ENCODE measurements at regions not wholly inside any gene's neighbourhood (a gene's known extent, or its start where the extent isn't known, plus 50 kb on each side); places are given as distances from the start of the nearest gene placed in this dataset.

DNA sequence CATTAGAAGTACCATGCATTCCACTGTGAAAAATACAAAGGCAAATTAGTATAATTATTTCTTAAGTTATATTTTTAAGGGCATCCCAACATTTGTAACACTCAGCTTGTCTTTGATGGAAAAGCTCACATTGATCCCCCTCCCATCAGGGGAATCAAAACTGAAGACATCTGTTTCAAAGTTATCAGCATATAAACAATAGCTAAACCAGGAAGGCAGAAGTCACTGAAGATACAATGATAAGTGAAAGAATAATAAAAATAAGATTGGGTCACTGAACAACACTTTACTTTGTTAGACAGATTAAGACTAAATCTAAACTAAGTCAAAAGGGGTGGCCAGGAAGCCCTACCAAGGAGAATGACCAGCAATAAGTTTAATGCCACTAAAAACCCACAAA is 801.9 kb upstream of the ACO1 start:
- DNase-seq: no peak
- no peak overlapping the region for H3K4me3 ChIP-seq
- no peaks in the 10 kb centered on the region for H3K9me3 ChIP-seq
- TF ChIP-seq, protein P1, sequence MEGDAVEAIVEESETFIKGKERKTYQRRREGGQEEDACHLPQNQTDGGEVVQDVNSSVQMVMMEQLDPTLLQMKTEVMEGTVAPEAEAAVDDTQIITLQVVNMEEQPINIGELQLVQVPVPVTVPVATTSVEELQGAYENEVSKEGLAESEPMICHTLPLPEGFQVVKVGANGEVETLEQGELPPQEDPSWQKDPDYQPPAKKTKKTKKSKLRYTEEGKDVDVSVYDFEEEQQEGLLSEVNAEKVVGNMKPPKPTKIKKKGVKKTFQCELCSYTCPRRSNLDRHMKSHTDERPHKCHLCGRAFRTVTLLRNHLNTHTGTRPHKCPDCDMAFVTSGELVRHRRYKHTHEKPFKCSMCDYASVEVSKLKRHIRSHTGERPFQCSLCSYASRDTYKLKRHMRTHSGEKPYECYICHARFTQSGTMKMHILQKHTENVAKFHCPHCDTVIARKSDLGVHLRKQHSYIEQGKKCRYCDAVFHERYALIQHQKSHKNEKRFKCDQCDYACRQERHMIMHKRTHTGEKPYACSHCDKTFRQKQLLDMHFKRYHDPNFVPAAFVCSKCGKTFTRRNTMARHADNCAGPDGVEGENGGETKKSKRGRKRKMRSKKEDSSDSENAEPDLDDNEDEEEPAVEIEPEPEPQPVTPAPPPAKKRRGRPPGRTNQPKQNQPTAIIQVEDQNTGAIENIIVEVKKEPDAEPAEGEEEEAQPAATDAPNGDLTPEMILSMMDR (IDR thresholded peaks at IDR 0.05): no peak
- no peak for TF ChIP-seq POLR2A (IDR thresholded peaks at IDR 0.05)
- H3K27ac ChIP-seq: no peak overlapping the region
- no peaks in the 10 kb centered on the region for H3K4me1 ChIP-seq
- intact Hi-C loops (cut with DNase I): no loop called here
- H3K36me3 ChIP-seq: no peaks in the 10 kb centered on the region
- no peaks in the 10 kb centered on the region for H3K27me3 ChIP-seq

DNA sequence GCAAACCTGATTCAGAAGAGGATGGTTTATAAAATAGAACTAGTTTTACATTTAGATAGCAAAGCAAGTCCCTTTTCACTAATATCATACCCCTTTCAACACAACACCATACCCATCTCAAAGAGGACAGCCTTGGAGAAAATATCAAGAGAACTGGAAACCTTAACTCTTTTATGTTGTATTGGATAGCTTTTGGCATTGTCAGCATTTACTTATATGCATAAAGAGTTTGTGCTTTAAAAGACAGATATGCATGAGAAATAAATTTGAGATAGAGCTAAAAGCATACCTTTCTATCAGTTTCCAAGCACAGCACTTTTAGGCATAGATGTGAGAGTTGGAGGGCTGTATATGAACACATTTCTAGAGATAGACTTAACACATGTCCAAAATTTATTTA is 799.3 kb upstream of the ACO1 start:
- Histone ChIP-seq H3K27me3 (no peaks in the 10 kb centered on the region), H3K4me3 (no peak overlapping the region), H3K9me3 (no peaks in the 10 kb centered on the region), H3K27ac (no peak overlapping the region), H3K4me1 (no peaks in the 10 kb centered on the region), H3K36me3 (no peaks in the 10 kb centered on the region)
- intact Hi-C loops (cut with DNase I): no loop called here
- no peak for TF ChIP-seq POLR2A (IDR thresholded peaks at IDR 0.05)
- TF ChIP-seq, protein P1 (IDR thresholded peaks at IDR 0.05): no peak
- no peak for DNase-seq

DNA sequence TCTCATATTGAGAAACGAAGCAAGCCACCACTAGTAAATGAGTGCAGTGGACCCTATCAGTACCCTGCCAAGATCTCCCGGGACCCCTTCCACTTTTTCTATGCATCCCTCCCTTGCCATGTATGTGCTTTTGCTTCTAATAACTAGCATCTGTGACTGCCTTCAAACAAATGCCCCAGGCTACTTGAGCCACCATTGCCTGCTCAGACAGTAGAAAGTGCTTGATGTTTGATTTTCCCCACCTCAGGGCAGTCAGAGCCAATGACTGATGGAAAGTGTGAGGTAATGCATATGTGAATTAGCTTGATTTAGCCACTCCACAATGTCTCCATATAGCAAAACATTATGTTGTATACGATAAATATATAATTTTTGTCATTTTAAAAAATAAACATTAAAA is 797.3 kb upstream of the ACO1 start:
- H3K36me3 ChIP-seq: no peaks in the 10 kb centered on the region
- no peaks in the 10 kb centered on the region for H3K9me3 ChIP-seq
- WGBS, 2 donors: 66 to 68% methylated on average over 3 of the region's 3 CpGs
- H3K27ac ChIP-seq: no peak overlapping the region
- intact Hi-C loops (cut with DNase I): no loop called here
- no peak for DNase-seq
- no peak overlapping the region for H3K4me3 ChIP-seq
- no peak for TF ChIP-seq POLR2A (IDR thresholded peaks at IDR 0.05)
- TF ChIP-seq, protein P1 (IDR thresholded peaks at IDR 0.05): no peak
- no peaks in the 10 kb centered on the region for H3K27me3 ChIP-seq
- H3K4me1 ChIP-seq: no peaks in the 10 kb centered on the region

DNA sequence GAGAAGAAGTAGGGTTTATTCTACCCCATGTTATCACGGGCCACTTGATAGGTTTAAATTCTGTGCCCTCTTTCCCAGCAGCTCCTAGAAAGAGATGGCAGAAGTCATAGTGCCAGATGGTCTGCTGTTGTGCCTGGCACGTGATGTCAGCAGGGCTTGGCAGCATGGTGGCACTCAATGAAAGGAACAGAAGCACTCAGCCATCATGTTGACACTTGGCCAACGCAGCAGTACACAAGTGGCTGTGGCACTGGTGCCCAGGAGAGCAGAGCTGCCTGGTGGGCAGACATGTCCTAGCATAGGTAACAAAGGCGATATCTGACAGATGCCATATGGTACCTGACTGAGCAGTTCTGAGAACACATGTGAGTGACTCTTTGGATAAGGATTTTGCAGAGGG is 796.4 kb upstream of the ACO1 start:
- intact Hi-C loops (cut with DNase I): no loop called here
- H3K27ac ChIP-seq: no peak overlapping the region
- H3K36me3 ChIP-seq: no peaks in the 10 kb centered on the region
- 73 to 75% methylated on average over 3 to 4 of the region's 4 CpGs for WGBS, 2 donors
- no peaks in the 10 kb centered on the region for H3K9me3 ChIP-seq
- H3K27me3 ChIP-seq: no peaks in the 10 kb centered on the region
- no peak overlapping the region for H3K4me3 ChIP-seq
- no peaks in the 10 kb centered on the region for H3K4me1 ChIP-seq
- TF ChIP-seq, protein P1 (IDR thresholded peaks at IDR 0.05): no peak
- TF ChIP-seq POLR2A (IDR thresholded peaks at IDR 0.05): no peak
- no peak for DNase-seq

DNA sequence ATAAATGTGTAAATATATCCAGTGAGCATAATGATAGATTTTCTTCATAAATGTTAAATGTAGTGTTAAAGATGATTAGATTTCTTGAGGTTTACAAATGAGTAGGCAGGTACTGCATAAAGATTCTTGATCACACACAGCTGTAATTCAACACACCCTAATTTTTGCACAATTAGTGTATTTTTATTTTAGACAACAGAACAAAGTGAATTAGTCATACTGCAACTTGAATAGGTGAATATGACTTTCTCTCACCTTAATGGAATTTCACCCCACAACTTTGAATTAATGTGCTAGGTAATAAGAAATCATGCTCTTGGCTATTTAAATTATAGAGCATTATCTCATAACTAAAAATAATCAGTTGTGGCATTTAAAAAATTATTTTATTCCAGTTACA is 795.7 kb upstream of the ACO1 start:
- no peaks in the 10 kb centered on the region for H3K4me1 ChIP-seq
- no peak for TF ChIP-seq POLR2A (IDR thresholded peaks at IDR 0.05)
- TF ChIP-seq, protein P1 (IDR thresholded peaks at IDR 0.05): no peak
- DNase-seq: no peak
- H3K4me3 ChIP-seq: no peak overlapping the region
- no peaks in the 10 kb centered on the region for H3K9me3 ChIP-seq
- H3K36me3 ChIP-seq: no peaks in the 10 kb centered on the region
- H3K27ac ChIP-seq: no peak overlapping the region
- intact Hi-C loops (cut with DNase I): no loop called here
- no peaks in the 10 kb centered on the region for H3K27me3 ChIP-seq
